LNCAP (cell line): ENCODE measurements at regions not wholly inside any gene's neighbourhood (a gene's known extent, or its start where the extent isn't known, plus 50 kb on each side); places are given as distances from the start of the nearest gene placed in this dataset.
A peak's percentile ranks its signal among the peaks of the same experiment; 100 is the strongest.

Source experiments
- TF ChIP-seq, protein P1 (sequence below): fragments of 450-650 bp; IDR thresholded peaks from 2 replicates; pipeline ENCODE4 v1.5.1; 2017; ENCODE audit warnings: mild to moderate bottlenecking

DNA sequence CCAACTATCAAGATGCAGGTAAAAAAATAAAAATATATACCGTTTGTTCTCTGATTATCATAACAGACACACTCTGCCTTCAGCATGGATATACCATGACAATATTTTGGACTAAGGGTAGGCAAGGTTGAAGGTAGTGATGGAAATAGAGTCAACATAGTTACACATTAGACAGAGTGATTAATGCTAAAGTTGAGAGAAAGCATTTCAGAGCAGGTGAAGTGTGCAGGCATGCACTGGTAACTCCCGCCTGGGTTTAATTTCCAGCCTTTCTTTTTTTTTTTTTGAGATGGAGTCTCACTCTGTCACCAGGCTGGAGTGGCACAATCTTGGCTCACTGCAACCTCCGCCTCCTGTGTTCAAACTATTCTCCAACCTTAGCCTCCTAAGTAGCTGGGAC is 458.5 kb downstream of the TLR4 start:
- TF ChIP-seq, protein P1, sequence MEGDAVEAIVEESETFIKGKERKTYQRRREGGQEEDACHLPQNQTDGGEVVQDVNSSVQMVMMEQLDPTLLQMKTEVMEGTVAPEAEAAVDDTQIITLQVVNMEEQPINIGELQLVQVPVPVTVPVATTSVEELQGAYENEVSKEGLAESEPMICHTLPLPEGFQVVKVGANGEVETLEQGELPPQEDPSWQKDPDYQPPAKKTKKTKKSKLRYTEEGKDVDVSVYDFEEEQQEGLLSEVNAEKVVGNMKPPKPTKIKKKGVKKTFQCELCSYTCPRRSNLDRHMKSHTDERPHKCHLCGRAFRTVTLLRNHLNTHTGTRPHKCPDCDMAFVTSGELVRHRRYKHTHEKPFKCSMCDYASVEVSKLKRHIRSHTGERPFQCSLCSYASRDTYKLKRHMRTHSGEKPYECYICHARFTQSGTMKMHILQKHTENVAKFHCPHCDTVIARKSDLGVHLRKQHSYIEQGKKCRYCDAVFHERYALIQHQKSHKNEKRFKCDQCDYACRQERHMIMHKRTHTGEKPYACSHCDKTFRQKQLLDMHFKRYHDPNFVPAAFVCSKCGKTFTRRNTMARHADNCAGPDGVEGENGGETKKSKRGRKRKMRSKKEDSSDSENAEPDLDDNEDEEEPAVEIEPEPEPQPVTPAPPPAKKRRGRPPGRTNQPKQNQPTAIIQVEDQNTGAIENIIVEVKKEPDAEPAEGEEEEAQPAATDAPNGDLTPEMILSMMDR: no peak

DNA sequence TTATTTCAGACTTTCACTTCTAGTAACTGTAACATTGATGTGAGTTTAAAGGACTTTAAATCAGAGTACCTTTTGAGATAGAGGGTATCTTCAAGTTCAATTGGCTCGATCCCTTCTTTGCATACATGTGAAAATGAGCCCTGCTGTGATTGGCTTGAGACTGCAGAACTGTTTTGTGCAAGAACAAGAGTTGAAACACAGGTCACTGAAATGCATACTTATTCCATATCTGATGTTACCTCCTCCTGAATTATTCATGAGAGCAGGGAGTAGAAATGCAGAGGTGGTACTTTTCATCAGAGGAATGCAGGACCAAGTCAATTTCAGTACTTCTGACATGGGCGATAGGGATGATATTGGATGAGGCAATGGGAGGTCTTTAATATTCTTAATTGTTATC is 459.5 kb downstream of the TLR4 start:
- TF ChIP-seq, protein P1: no peak

DNA sequence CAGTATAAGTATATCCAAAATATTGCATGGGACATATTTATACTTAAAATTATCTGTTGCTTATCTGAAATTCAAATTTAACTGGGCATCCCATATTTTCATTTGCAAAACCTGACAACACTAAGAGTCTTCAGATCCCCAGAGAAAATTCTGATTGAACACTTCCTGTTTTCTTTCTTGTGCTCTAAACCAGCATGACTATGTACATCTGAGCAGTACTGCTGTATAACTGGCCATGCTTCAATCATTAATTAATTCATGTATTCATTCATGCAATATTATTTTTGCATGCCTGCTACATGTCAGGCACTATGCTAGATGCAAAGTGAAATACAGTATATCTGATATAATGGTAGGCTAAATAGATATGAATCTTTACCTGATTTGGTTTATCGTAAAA is 461.2 kb downstream of the TLR4 start:
- TF ChIP-seq, protein P1: no peak

DNA sequence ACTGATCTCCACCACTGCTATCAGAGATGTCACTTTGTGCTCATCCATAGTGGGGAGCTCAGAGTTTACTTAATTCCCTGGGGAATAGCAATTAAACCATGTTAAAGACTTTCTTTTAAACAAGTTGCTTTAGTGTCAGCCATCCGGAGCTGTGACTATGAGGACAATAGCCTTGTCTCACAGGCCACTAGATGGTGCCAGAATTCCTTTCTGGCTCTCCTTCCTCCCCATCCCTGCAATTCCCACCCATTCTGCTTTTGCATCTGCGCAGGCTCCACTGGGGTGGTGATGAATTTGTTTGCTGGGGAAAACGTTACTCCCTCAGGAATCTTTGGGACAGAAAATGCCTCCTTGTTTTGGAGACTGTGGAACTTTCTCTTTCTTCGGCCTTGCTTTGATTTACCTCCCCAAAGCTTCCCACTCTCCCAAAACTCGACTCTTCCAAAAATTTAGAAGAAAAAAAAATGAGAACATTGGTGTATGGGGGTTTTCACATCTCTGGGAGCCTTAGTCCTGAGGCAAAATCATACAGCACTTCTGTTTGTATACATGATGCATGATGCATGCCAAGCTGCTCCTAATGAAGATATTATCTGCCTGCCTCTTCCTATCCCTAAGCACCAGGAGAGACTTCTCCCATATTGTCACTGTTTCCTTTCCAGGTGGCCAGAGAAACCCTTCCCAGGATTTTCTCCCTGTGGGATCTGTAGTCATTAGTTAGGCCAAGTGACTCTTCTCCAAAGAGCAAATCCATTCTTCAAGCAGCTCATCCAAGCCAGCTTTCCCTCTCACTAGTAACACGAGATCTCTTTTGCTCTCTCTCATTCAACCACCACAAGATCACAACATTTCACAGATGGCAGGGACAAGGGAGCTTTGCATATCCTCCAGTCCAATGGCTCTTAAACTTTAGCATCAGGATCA is 466.1 kb downstream of the TLR4 start:
- TF ChIP-seq, protein P1: peak; percentile 44

DNA sequence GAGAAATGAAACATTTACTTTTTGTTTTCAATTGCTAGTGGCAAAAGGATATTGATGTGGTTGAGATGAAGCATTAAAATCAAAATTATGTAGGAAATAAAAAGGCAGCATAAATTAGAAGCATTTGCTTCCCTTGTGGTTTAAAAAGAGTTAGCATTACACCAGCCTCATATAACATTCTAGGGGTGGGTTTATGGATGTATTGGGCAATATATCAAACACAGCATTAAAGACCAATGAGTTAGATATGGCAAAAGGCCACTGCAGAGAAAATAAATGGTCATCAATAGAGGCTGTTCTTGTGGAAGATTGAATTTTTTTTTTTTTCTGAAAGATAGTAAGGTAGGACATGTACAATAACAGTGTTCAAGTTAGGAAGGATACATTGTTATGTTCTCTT is 473.0 kb downstream of the TLR4 start:
- TF ChIP-seq, protein P1: no peak

DNA sequence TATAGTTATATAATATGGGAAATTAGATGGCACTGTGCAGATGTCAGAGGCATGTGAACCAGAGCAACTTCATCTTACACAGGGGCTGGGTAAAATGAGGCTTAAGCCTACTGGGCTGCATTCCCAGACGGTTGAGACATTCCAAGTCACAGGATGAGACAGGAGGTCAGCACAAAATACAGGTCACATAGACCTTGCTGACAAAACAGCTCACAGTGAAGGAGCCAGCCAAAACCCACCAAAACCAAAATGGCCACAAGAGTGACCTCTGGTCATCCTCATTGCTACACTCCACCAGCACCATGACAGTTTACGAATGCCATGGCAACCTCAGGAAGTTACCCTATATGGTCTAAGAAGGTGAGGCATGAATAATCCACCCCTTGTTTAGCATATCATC is 479.4 kb downstream of the TLR4 start:
- TF ChIP-seq, protein P1: no peak

DNA sequence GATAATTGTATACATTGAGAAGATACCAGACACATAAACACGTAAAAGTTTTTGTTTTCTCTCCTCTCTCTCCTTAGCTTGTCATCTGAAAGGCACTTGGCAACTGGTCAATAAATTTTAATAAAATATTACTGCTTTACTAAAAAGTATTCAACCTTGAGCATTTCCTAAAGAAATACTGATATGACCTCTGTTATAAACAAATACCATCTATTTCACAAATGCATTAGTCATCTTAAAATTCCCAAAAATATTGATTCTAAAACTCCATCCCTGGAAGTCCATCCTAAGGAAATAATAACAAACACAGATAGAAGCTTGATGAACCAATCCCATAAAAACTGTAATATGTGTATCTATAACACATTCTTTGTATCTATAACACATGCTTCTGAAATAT is 483.2 kb downstream of the TLR4 start:
- TF ChIP-seq, protein P1: no peak
